ENCODE measurements at regions not wholly inside any gene's neighbourhood (a gene's known extent, or its start where the extent isn't known, plus 50 kb on each side); places are given as distances from the start of the nearest gene placed in this dataset.

DNA sequence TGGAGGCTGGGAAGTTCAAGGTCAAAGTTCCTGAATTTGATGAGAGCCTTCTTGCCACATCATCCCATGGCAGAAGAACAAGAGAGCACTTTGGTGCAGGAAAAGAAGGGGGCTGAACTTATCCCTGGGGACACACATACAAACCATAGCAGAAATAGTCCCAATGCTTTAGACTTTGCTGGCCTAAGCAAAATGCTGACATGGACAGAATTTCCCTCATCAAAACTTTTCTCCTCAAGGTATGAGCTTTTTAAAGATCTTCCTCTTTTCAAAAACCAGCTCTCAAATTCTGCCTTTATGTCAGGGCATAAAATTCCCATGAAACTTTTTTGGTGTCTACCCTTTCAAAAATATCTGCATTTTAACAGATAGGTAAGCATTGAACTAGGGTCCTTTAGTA is 341.8 kb upstream of the SMARCA2 start:
- no peaks in the 10 kb centered on the region for H3K27me3 Mint-ChIP-seq
- no peak for DNase-seq

GRCh38 chr9:1676771-1677170 is 338.4 kb upstream of the SMARCA2 start:
- Mint-ChIP-seq H3K4me3 (no peak overlapping the region), H3K27ac (no peak overlapping the region), H3K9me3 (no peaks in the 10 kb centered on the region), H3K36me3 (ENCODE audit: low read depth) (no peaks in the 10 kb centered on the region), H3K4me1 (ENCODE audit: low read depth) (no peaks in the 10 kb centered on the region), H3K27me3 (no peaks in the 10 kb centered on the region)
- DNase-seq (no peak), ATAC-seq (ENCODE audit: poor library complexity) (no peak)
- Histone ChIP-seq H3K9me3 (ENCODE audit: control insufficient read depth in 1 of 2, insufficient read depth in 1 of 2, low read length in 2 of 2) (no peaks in the 10 kb centered on the region), H3K27ac (ENCODE audit: low read depth in 1 of 2, low read length in 2 of 2) (no peak overlapping the region), H3K4me3 (ENCODE audit: low read length) (no peak overlapping the region), H3K36me3 (ENCODE audit: insufficient read depth, low read length) (no peaks in the 10 kb centered on the region), H3K27me3 (ENCODE audit: control insufficient read depth in 1 of 2, insufficient read depth in 2 of 2, low read length in 2 of 2) (no peaks in the 10 kb centered on the region), H3K4me1 (ENCODE audit: insufficient read depth, low read length) (no peaks in the 10 kb centered on the region)
- POLR2A ChIA-PET = no interaction called here
- CTCF ChIA-PET = no interaction called here
- intact Hi-C loops (cut with DNase I, micrococcal nuclease) = no loop called here
- no peak for TF ChIP-seq CTCF (IDR thresholded peaks at IDR 0.05)

More for the DNA sequence above, 341.8 kb upstream of the SMARCA2 start:
- Histone ChIP-seq H3K4me3 (ENCODE audit: low read length) (no peak overlapping the region), H3K27ac (ENCODE audit: low read depth in 1 of 2, low read length in 2 of 2) (no peak overlapping the region), H3K27me3 (ENCODE audit: control insufficient read depth in 1 of 2, insufficient read depth in 2 of 2, low read length in 2 of 2) (no peaks in the 10 kb centered on the region), H3K9me3 (ENCODE audit: control insufficient read depth in 1 of 2, insufficient read depth in 1 of 2, low read length in 2 of 2) (no peaks in the 10 kb centered on the region), H3K4me1 (ENCODE audit: insufficient read depth, low read length) (no peaks in the 10 kb centered on the region), H3K36me3 (ENCODE audit: insufficient read depth, low read length) (no peaks in the 10 kb centered on the region)
- no peak overlapping the region for H3K27ac Mint-ChIP-seq
- ATAC-seq (ENCODE audit: poor library complexity) = no peak
- no peak for TF ChIP-seq CTCF (IDR thresholded peaks at IDR 0.05)
- H3K36me3 Mint-ChIP-seq (ENCODE audit: low read depth) = no peaks in the 10 kb centered on the region
- ChIA-PET POLR2A (no interaction called here), CTCF (no interaction called here)
- intact Hi-C loops (cut with DNase I, micrococcal nuclease) = no loop called here
- no peaks in the 10 kb centered on the region for H3K9me3 Mint-ChIP-seq
- H3K4me3 Mint-ChIP-seq = no peak overlapping the region
- H3K4me1 Mint-ChIP-seq (ENCODE audit: low read depth) = no peaks in the 10 kb centered on the region

GRCh38 chr9:1683951-1684350 is 331.2 kb upstream of the SMARCA2 start:
- TF ChIP-seq CTCF (IDR thresholded peaks at IDR 0.05) = no peak
- CTCF ChIA-PET = no interaction called here

More at GRCh38 chr9:1683951-1684350, 331.2 kb upstream of the SMARCA2 start:
- intact Hi-C loops (cut with DNase I, micrococcal nuclease) = no loop called here
- H3K36me3 Mint-ChIP-seq (ENCODE audit: low read depth) = no peaks in the 10 kb centered on the region
- no peak overlapping the region for H3K27ac Mint-ChIP-seq
- POLR2A ChIA-PET = no interaction called here
- no peak for ATAC-seq (ENCODE audit: poor library complexity)
- H3K9me3 ChIP-seq (ENCODE audit: control insufficient read depth in 1 of 2, insufficient read depth in 1 of 2, low read length in 2 of 2) = no peaks in the 10 kb centered on the region
- H3K4me1 Mint-ChIP-seq (ENCODE audit: low read depth) = no peaks in the 10 kb centered on the region
- H3K36me3 ChIP-seq (ENCODE audit: insufficient read depth, low read length) = no peaks in the 10 kb centered on the region
- H3K4me3 Mint-ChIP-seq = no peak overlapping the region
- no peak overlapping the region for H3K27ac ChIP-seq (ENCODE audit: low read depth in 1 of 2, low read length in 2 of 2)
- peaks cover 0 to 3% of the 10 kb centered on the region in 2 experiments for H3K27me3 ChIP-seq (ENCODE audit: control insufficient read depth in 1 of 2, insufficient read depth in 2 of 2, low read length in 2 of 2)
- H3K9me3 Mint-ChIP-seq = no peaks in the 10 kb centered on the region
- no peak overlapping the region for H3K4me3 ChIP-seq (ENCODE audit: low read length)
- DNase-seq = no peak
- H3K27me3 Mint-ChIP-seq = peaks cover 18% of the 10 kb centered on the region
- no peaks in the 10 kb centered on the region for H3K4me1 ChIP-seq (ENCODE audit: insufficient read depth, low read length)
